H9 (cell line): ENCODE measurements at regions not wholly inside any gene's neighbourhood (a gene's known extent, or its start where the extent isn't known, plus 50 kb on each side); places are given as distances from the start of the nearest gene placed in this dataset.

Source experiments
- DNase-seq: peaks from one replicate; pipeline ENCODE4 v3.0.0-alpha.2; 2017
- H2AFZ ChIP-seq: one replicate; pipeline ENCODE4 v1.6.1; 2013; ENCODE audit warnings: mild to moderate bottlenecking, low read length, control low read depth, moderate library complexity
- H2AK5ac ChIP-seq: 2 replicates; pipeline ENCODE4 v1.6.1; 2013; ENCODE audit warnings: low read length, control low read depth, mixed read lengths; ENCODE audit not compliant: insufficient read length
- H2BK120ac ChIP-seq: one replicate; pipeline ENCODE4 v1.6.1; 2013; ENCODE audit warnings: low read depth, mild to moderate bottlenecking, low read length, control low read depth, inconsistent platforms; ENCODE audit not compliant: poor library complexity, severe bottlenecking
- H2BK12ac ChIP-seq: 2 replicates; pipeline ENCODE4 v1.6.1; 2013; ENCODE audit warnings: low read length, control low read depth, mixed read lengths, low read depth; ENCODE audit not compliant: insufficient read length
- H2BK15ac ChIP-seq: 2 replicates; pipeline ENCODE4 v1.6.1; 2013; ENCODE audit warnings: low read depth, low read length, control low read depth
- H2BK20ac ChIP-seq: one replicate; pipeline ENCODE4 v1.6.1; 2013; ENCODE audit warnings: low read depth, mild to moderate bottlenecking, low read length, control low read depth, inconsistent platforms; ENCODE audit not compliant: poor library complexity, severe bottlenecking
- H2BK5ac ChIP-seq: 2 replicates; pipeline ENCODE4 v1.6.1; 2013; ENCODE audit warnings: low read length, control low read depth, mixed read lengths; ENCODE audit not compliant: insufficient read length
- H3K14ac ChIP-seq: 2 replicates; pipeline ENCODE4 v1.6.1; 2013; ENCODE audit warnings: low read length, control low read depth; ENCODE audit not compliant: insufficient read depth
- H3K18ac ChIP-seq: 2 replicates; pipeline ENCODE4 v1.6.1; 2013; ENCODE audit warnings: low read depth, mild to moderate bottlenecking, mixed read lengths, low read length, control low read depth; ENCODE audit not compliant: insufficient read length
- H3K23ac ChIP-seq: 2 replicates; pipeline ENCODE4 v1.6.1; 2013; ENCODE audit warnings: low read length, control low read depth, mixed read lengths, low read depth; ENCODE audit not compliant: insufficient read length
- H3K23me2 ChIP-seq: 2 replicates; pipeline ENCODE4 v1.6.1; 2013; ENCODE audit warnings: low read depth, mild to moderate bottlenecking, mixed read lengths, low read length, control low read depth; ENCODE audit not compliant: insufficient read length, poor library complexity, severe bottlenecking
- H3K27ac ChIP-seq: 2 replicates; pipeline ENCODE4 v1.5.1; 2013; ENCODE audit warnings: low read length, control low read depth, mixed read lengths, low read depth; ENCODE audit not compliant: insufficient read length
- H3K27me3 ChIP-seq: 2 replicates; pipeline ENCODE4 v1.6.1; 2013; ENCODE audit warnings: low read length, control low read depth, inconsistent platforms; ENCODE audit not compliant: insufficient read depth
- H3K4ac ChIP-seq: 2 replicates; pipeline ENCODE4 v1.6.1; 2013; ENCODE audit warnings: low read depth, mild to moderate bottlenecking, control low read depth, inconsistent platforms, low read length, moderate library complexity
- H3K4me1 ChIP-seq: 2 replicates; pipeline ENCODE4 v1.6.1; 2013; ENCODE audit warnings: low read length, control low read depth, inconsistent platforms; ENCODE audit not compliant: insufficient read depth
- H3K4me2 ChIP-seq: 2 replicates; pipeline ENCODE4 v1.6.1; 2013; ENCODE audit warnings: low read length, control low read depth, mixed read lengths; ENCODE audit not compliant: insufficient read length, insufficient read depth
- H3K56ac ChIP-seq: 2 replicates; pipeline ENCODE4 v1.6.1; 2013; ENCODE audit warnings: low read depth, mild to moderate bottlenecking, mixed read lengths, low read length, control low read depth; ENCODE audit not compliant: insufficient read length
- H3K79me1 ChIP-seq: 2 replicates; pipeline ENCODE4 v1.6.1; 2013; ENCODE audit warnings: low read depth, mild to moderate bottlenecking, moderate library complexity, low read length, control low read depth, inconsistent platforms; ENCODE audit not compliant: insufficient read depth, poor library complexity, severe bottlenecking
- H3K79me2 ChIP-seq: 2 replicates; pipeline ENCODE4 v1.6.1; 2013; ENCODE audit warnings: low read length, control low read depth, inconsistent platforms; ENCODE audit not compliant: insufficient read depth
- H3K9ac ChIP-seq: 2 replicates; pipeline ENCODE4 v1.6.1; 2013; ENCODE audit warnings: low read length, control low read depth, mixed read lengths; ENCODE audit not compliant: insufficient read length; ENCODE audit errors: extremely low read depth
- H3K9me3 ChIP-seq: one replicate; pipeline ENCODE4 v1.6.1; 2013; ENCODE audit warnings: low read depth, low read length, inconsistent platforms; ENCODE audit not compliant: control insufficient read depth
- H3T11ph ChIP-seq: one replicate; pipeline ENCODE4 v1.6.1; 2013; ENCODE audit warnings: mild to moderate bottlenecking, low read length, control low read depth, inconsistent platforms
- H4K20me1 ChIP-seq: one replicate; pipeline ENCODE4 v1.6.1; 2013; ENCODE audit not compliant: control insufficient read depth, insufficient read length, insufficient read depth
- H4K5ac ChIP-seq: 2 replicates; pipeline ENCODE4 v1.6.1; 2013; ENCODE audit warnings: low read depth, mild to moderate bottlenecking, mixed read lengths, low read length, control low read depth; ENCODE audit not compliant: insufficient read length
- H4K8ac ChIP-seq: replicated peaks from 2 replicates; pipeline ENCODE4 v1.6.1; 2013; ENCODE audit warnings: low read length, control low read depth, mixed read lengths, low read depth; ENCODE audit not compliant: insufficient read length
- H4K91ac ChIP-seq: 2 replicates; pipeline ENCODE4 v1.6.1; 2013; ENCODE audit warnings: low read depth, mild to moderate bottlenecking, moderate library complexity, mixed read lengths, low read length, control low read depth; ENCODE audit not compliant: insufficient read length
- H3K27ac Mint-ChIP-seq, 3 experiments: 2 replicates in 2 of 3; 3 replicates in 1 of 3; pipeline ENCODE4 v1.8.0; 2020 to 2021; ENCODE audit warnings: mixed read lengths in 3 of 3, mild to moderate bottlenecking in 1 of 3, moderate library complexity in 1 of 3
- H3K27me3 Mint-ChIP-seq: 2 replicates; pipeline ENCODE4 v1.8.0; 2021; ENCODE audit warnings: low read depth, mild to moderate bottlenecking, moderate library complexity, mixed read lengths
- H3K36me3 Mint-ChIP-seq, 3 experiments: 2 replicates in 2 of 3; 3 replicates in 1 of 3; pipeline ENCODE4 v1.8.0; 2020 to 2021; ENCODE audit warnings: low read depth in 3 of 3, mixed read lengths in 3 of 3; ENCODE audit not compliant: insufficient read depth in 1 of 3
- H3K4me1 Mint-ChIP-seq, 2 experiments: 2 replicates each; pipeline ENCODE4 v1.8.0; 2020; ENCODE audit warnings: mixed read lengths in 2 of 2
- H3K4me3 Mint-ChIP-seq, 2 experiments: 2 replicates in 1 of 2; 3 replicates in 1 of 2; pipeline ENCODE4 v1.8.0; 2020 to 2021; ENCODE audit warnings: mild to moderate bottlenecking in 2 of 2, mixed read lengths in 2 of 2, moderate library complexity in 1 of 2
- H3K9me3 Mint-ChIP-seq, 2 experiments: 2 replicates in 1 of 2; 3 replicates in 1 of 2; pipeline ENCODE4 v1.8.0; 2020; ENCODE audit warnings: mild to moderate bottlenecking in 2 of 2, mixed read lengths in 2 of 2, moderate library complexity in 1 of 2
- CTCF ChIP-seq: fragments of 200-600 bp; sonication (generic); conservative IDR thresholded peaks from 3 replicates; pipeline ENCODE4 v1.8.0; 2021; ENCODE audit warnings: antibody characterized with exemption, mild to moderate bottlenecking
- WGBS: extraction: QIAGEN DNeasy Blood & Tissue Kit; methylation state at CpG from one replicate; pipeline ENCODE4 v1.1.7; 2013; ENCODE audit warnings: missing lambda C conversion rate, low lambda C conversion rate, mixed read lengths; ENCODE audit not compliant: insufficient read length; ENCODE audit errors: extremely low coverage; 5-methylcytosine and 5-hydroxymethylcytosine counted together

- no peak overlapping the region for H3K14ac ChIP-seq
- Mint-ChIP-seq H3K27ac (no peak overlapping the region), H3K36me3 (peaks cover 17 to 42% (median 28%) of the 10 kb centered on the region in 3 experiments), H3K27me3 (no peaks in the 10 kb centered on the region), H3K9me3 (peaks cover 34 to 40% of the 10 kb centered on the region in 2 experiments), H3K4me1 (peaks cover 41 to 42% of the 10 kb centered on the region in 2 experiments), H3K4me3 (no peak overlapping the region)
- H3K23me2 ChIP-seq, result no peaks in the 10 kb centered on the region
- H4K91ac ChIP-seq, result no peak overlapping the region
- no peak overlapping the region for H3K18ac ChIP-seq
- H3K9me3 ChIP-seq, result no peaks in the 10 kb centered on the region
- no CpG with 5 or more reads among the region's 3 CpGs for WGBS
- H2BK12ac ChIP-seq, result no peak overlapping the region
- H4K8ac ChIP-seq, result no peak overlapping the region
- H4K20me1 ChIP-seq, result no peaks in the 10 kb centered on the region
- no peak overlapping the region for H3T11ph ChIP-seq
- H3K4me2 ChIP-seq, result no peak overlapping the region
- H3K9ac ChIP-seq, result no peak overlapping the region
- no peak overlapping the region for H2AK5ac ChIP-seq
- H3K27me3 ChIP-seq, result no peaks in the 10 kb centered on the region
- no peaks in the 10 kb centered on the region for H3K79me1 ChIP-seq
- H4K5ac ChIP-seq, result no peak overlapping the region
- H2BK5ac ChIP-seq, result no peak overlapping the region
- H2BK20ac ChIP-seq, result no peak overlapping the region
- no peak overlapping the region for H3K23ac ChIP-seq
- H2BK120ac ChIP-seq, result no peak overlapping the region
- no peaks in the 10 kb centered on the region for H3K79me2 ChIP-seq
- no peak for TF ChIP-seq CTCF
- no peak overlapping the region for H2BK15ac ChIP-seq
- no peak overlapping the region for H3K4ac ChIP-seq
- no peak overlapping the region for H3K56ac ChIP-seq
- H3K27ac ChIP-seq, result no peak overlapping the region
- no peak overlapping the region for H2AFZ ChIP-seq
- DNase-seq, result no peak
- H3K4me1 ChIP-seq, result peaks cover 3% of the 10 kb centered on the region; the same call in 1 of the 2 replicates
Observed at GRCh38 chr12:29880987-29881386, 97.2 kb upstream of the TMTC1 start.
